ENCODE measurements at regions not wholly inside any gene's neighbourhood (a gene's known extent, or its start where the extent isn't known, plus 50 kb on each side); places are given as distances from the start of the nearest gene placed in this dataset.

DNA sequence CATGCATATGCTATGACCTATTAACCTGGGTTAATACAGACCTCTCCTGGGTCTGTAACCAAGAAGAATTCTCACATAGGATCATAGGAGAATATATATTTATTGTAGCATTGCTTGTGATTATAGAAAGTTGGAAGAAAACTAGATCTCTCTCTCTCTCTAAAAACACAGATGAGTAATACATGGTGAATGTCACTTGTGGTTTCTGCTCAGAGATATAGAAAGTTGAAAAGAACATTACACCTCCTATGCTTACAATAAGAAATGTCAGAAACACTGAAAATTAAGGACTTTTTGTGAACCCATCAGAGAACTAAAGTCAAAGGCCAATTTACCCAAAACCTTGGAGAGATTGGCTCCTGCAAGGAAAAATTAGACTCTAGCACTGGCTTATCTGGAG, 1389.5 kb downstream of the FAM133A start:
- TF ChIP-seq, protein P1, sequence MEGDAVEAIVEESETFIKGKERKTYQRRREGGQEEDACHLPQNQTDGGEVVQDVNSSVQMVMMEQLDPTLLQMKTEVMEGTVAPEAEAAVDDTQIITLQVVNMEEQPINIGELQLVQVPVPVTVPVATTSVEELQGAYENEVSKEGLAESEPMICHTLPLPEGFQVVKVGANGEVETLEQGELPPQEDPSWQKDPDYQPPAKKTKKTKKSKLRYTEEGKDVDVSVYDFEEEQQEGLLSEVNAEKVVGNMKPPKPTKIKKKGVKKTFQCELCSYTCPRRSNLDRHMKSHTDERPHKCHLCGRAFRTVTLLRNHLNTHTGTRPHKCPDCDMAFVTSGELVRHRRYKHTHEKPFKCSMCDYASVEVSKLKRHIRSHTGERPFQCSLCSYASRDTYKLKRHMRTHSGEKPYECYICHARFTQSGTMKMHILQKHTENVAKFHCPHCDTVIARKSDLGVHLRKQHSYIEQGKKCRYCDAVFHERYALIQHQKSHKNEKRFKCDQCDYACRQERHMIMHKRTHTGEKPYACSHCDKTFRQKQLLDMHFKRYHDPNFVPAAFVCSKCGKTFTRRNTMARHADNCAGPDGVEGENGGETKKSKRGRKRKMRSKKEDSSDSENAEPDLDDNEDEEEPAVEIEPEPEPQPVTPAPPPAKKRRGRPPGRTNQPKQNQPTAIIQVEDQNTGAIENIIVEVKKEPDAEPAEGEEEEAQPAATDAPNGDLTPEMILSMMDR (IDR thresholded peaks at IDR 0.05), result no peak
- TF ChIP-seq POLR2A (IDR thresholded peaks at IDR 0.05), result no peak
